ENCODE measurements at regions not wholly inside any gene's neighbourhood (a gene's known extent, or its start where the extent isn't known, plus 50 kb on each side); places are given as distances from the start of the nearest gene placed in this dataset.

DNA sequence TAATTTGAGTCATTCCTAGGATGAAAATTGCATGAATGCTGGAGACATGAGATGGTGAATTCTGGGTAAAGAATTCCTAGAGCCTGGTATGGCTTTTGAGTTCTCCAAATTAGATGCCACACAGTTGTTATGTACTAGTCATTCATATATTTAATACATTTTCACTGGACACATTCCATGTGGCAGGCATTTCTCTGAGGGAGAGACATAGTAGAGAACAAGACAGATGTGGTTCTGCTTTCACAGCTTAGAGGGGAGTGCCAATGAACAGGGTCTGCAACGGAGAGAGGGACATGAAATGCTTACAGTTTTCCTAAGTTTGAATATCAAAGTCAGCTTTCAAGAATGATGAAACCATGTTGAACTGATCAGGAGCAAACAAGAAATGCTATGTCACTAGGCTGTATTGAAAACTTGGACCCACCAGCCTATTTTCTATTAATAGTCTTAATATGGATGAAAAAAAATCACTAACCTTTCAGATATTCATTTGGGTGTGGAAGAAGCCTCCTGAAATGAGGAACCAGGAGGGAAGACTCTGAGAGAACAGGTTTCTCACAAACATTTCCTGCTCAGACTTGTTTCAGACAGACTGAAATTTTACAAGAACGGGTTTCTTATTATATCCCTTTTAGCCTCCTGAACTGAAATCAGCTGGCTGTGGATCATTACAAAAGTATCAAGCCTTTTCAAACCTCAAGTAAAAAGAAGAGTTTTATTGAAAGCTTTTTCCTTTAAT lies 276.0 kb upstream of the TET2 start:
- Mint-ChIP-seq H3K27me3 (peaks cover 0 to 42% (median 11%) of the 10 kb centered on the region in 5 donors), H3K9me3 (peaks cover 0 to 3% (median 0%) of the 10 kb centered on the region in 11 donors), H3K36me3 (no peaks in the 10 kb centered on the region), H3K4me1 (peaks cover 0 to 1% (median 0%) of the 10 kb centered on the region in 7 donors), H3K4me3 (no peak overlapping the region), H3K27ac (no peak overlapping the region)
- H3K27ac ChIP-seq (ENCODE audit: low read depth, low read length): no peak overlapping the region
- POLR2A ChIA-PET: no interaction called here
- H3K4me3 ChIP-seq (ENCODE audit: low read length): no peak overlapping the region
- H3K9me3 ChIP-seq (ENCODE audit: control insufficient read depth in 2 of 3, low read length in 3 of 3): no peaks in the 10 kb centered on the region
- no peak for ATAC-seq
- no peak for DNase-seq
- no peaks in the 10 kb centered on the region for H3K4me1 ChIP-seq (ENCODE audit: control insufficient read depth in 2 of 2, insufficient read depth in 2 of 2, low read length in 2 of 2)
- CTCF ChIA-PET: no interaction called here
- H3K36me3 ChIP-seq (ENCODE audit: control insufficient read depth in 2 of 3, insufficient read depth in 3 of 3, low read length in 3 of 3): no peaks in the 10 kb centered on the region
- intact Hi-C loops (cut with micrococcal nuclease): no loop called here
- no peaks in the 10 kb centered on the region for H3K27me3 ChIP-seq (ENCODE audit: control insufficient read depth in 2 of 2, insufficient read depth in 2 of 2, low read length in 2 of 2)

DNA sequence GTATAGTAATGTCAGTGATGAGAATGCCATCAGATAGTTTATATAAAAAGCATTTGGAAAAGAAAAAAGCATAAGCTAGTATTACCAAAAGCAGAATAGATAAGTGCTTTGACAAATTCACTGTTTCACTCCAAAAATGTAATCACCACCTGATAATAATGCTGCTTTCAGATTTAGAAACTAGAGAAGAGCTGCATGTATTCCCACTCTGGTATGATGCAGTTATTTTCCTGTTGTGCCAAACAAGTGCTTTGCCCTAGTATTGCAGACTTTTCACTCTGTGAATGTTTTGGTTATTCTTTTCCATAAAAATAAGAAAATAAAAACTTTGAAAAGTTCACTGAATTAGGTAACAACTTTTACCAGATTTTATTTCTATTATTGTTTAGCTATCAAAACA lies 267.7 kb upstream of the TET2 start:
- no peak for ATAC-seq
- Histone ChIP-seq H3K4me3 (ENCODE audit: low read length) (no peak overlapping the region), H3K27me3 (ENCODE audit: control insufficient read depth in 2 of 2, insufficient read depth in 2 of 2, low read length in 2 of 2) (no peaks in the 10 kb centered on the region), H3K4me1 (ENCODE audit: control insufficient read depth in 2 of 2, insufficient read depth in 2 of 2, low read length in 2 of 2) (no peaks in the 10 kb centered on the region), H3K27ac (ENCODE audit: low read depth, low read length) (no peak overlapping the region), H3K9me3 (ENCODE audit: control insufficient read depth in 2 of 3, low read length in 3 of 3) (no peaks in the 10 kb centered on the region), H3K36me3 (ENCODE audit: control insufficient read depth in 2 of 3, insufficient read depth in 3 of 3, low read length in 3 of 3) (no peaks in the 10 kb centered on the region)
- Mint-ChIP-seq H3K36me3 (peaks cover 0 to 3% (median 0%) of the 10 kb centered on the region in 5 donors), H3K4me3 (no peak overlapping the region), H3K9me3 (no peaks in the 10 kb centered on the region), H3K4me1 (peaks cover 0 to 24% (median 3%) of the 10 kb centered on the region in 7 donors), H3K27ac (no peak overlapping the region), H3K27me3 (peaks cover 0 to 37% (median 0%) of the 10 kb centered on the region in 5 donors)
- DNase-seq: no peak
- CTCF ChIA-PET: no interaction called here
- intact Hi-C loops (cut with micrococcal nuclease): no loop called here
- POLR2A ChIA-PET: no interaction called here

DNA sequence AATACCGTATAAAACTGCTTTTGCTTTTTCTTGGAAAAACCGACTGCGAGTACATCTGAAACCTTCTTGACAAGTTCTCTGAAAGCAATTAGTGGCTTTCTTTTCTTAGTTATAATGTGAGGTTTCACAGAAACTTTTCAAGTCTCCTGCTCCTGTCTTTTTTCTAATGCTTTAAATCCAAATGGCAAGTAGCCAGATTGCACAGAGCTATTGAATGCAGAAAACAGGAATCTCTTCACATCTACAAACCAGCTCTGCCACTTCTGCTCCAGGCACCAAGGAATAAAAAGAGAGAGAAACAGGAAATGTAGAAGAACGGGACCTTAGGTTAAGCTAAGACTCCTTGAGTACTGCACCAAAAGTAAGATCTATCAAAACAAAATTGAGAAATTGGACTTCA lies 267.3 kb upstream of the TET2 start:
- H3K27me3 Mint-ChIP-seq: peaks cover 0 to 37% (median 0%) of the 10 kb centered on the region in 5 donors

DNA sequence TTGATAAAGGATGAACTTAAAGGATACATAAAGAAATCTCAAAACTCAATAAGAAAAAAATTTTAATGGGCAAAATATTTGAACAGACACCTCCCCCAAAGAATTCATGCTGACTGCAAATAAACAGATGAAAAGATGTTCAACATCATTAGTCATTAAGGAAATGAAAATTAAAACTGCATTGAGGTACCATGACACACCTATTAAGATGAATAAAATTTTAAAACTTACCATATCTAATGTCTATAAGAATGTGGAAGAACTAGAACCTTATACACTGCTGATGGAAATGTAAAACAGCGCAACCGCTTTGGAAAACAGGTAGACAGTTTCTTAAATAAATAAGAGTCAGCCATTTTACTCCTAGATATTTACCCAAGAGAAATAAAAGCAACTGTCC lies 266.8 kb upstream of the TET2 start:
- H3K27me3 ChIP-seq (ENCODE audit: control insufficient read depth in 2 of 2, insufficient read depth in 2 of 2, low read length in 2 of 2): no peaks in the 10 kb centered on the region
- Mint-ChIP-seq H3K27ac (no peak overlapping the region), H3K9me3 (peaks cover 0 to 4% (median 0%) of the 10 kb centered on the region in 11 donors), H3K27me3 (peaks cover 0 to 40% (median 4%) of the 10 kb centered on the region in 5 donors), H3K4me1 (peaks cover 0 to 24% (median 3%) of the 10 kb centered on the region in 7 donors), H3K4me3 (no peak overlapping the region), H3K36me3 (peaks cover 0 to 3% (median 0%) of the 10 kb centered on the region in 5 donors)
- H3K4me1 ChIP-seq (ENCODE audit: control insufficient read depth in 2 of 2, insufficient read depth in 2 of 2, low read length in 2 of 2): no peaks in the 10 kb centered on the region
- DNase-seq: no peak
- H3K27ac ChIP-seq (ENCODE audit: low read depth, low read length): no peak overlapping the region
- no peaks in the 10 kb centered on the region for H3K9me3 ChIP-seq (ENCODE audit: control insufficient read depth in 2 of 3, low read length in 3 of 3)
- intact Hi-C loops (cut with micrococcal nuclease): no loop called here
- CTCF ChIA-PET: no interaction called here
- ATAC-seq: no peak
- H3K36me3 ChIP-seq (ENCODE audit: control insufficient read depth in 2 of 3, insufficient read depth in 3 of 3, low read length in 3 of 3): no peaks in the 10 kb centered on the region
- POLR2A ChIA-PET: no interaction called here
- H3K4me3 ChIP-seq (ENCODE audit: low read length): no peak overlapping the region

More for the DNA sequence above, 267.3 kb upstream of the TET2 start:
- ATAC-seq (no peak), DNase-seq (no peak)
- Mint-ChIP-seq H3K9me3 (peaks cover 0 to 3% (median 0%) of the 10 kb centered on the region in 11 donors), H3K4me3 (peak overlapping the region in 2 of 10 donors; percentile 30 to 72), H3K27ac (peak overlapping the region in 1 of 9 donors; percentile 35), H3K4me1 (peaks cover 0 to 24% (median 3%) of the 10 kb centered on the region in 7 donors), H3K36me3 (peaks cover 0 to 3% (median 0%) of the 10 kb centered on the region in 5 donors)
- Histone ChIP-seq H3K4me1 (ENCODE audit: control insufficient read depth in 2 of 2, insufficient read depth in 2 of 2, low read length in 2 of 2) (no peaks in the 10 kb centered on the region), H3K27me3 (ENCODE audit: control insufficient read depth in 2 of 2, insufficient read depth in 2 of 2, low read length in 2 of 2) (no peaks in the 10 kb centered on the region), H3K9me3 (ENCODE audit: control insufficient read depth in 2 of 3, low read length in 3 of 3) (no peaks in the 10 kb centered on the region), H3K27ac (ENCODE audit: low read depth, low read length) (no peak overlapping the region), H3K36me3 (ENCODE audit: control insufficient read depth in 2 of 3, insufficient read depth in 3 of 3, low read length in 3 of 3) (no peaks in the 10 kb centered on the region), H3K4me3 (ENCODE audit: low read length) (no peak overlapping the region)
- CTCF ChIA-PET: no interaction called here
- intact Hi-C loops (cut with micrococcal nuclease): no loop called here
- POLR2A ChIA-PET: no interaction called here

DNA sequence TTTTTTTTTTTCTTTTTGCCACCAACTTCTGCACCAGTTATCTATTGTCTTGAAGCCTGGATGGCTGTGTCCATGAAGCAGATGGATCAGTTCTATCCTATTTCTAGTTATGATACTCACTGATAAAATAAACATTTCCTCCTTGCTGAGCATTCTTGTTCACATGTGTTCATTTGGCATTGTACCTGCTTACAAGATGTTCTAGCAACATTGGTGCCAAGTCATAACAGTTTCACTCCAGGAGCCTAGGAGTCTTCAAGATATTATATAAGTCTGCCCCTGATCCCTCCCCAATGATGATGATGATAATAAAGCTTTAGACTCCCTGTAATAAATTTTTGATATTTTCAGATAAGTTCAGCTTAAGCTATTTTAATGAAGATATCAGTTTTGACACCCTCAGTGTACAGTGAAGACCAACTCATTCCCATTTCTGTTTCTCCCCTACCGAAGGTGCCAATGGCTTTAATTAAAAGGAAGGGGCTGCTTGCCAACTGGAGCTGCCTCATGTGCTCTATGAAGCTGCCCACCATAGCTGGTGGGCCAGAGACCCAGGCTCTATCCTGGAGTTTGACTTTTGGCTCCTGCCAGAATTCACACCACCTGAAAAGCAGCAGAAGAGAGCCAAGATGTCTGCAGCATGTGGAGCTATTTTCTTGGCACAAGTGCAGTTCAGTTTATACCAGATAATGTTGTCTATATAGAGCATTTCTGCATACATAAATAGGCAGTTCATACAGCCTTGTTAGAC lies 265.4 kb upstream of the TET2 start:
- Histone ChIP-seq H3K4me1 (ENCODE audit: control insufficient read depth in 2 of 2, insufficient read depth in 2 of 2, low read length in 2 of 2) (no peaks in the 10 kb centered on the region), H3K9me3 (ENCODE audit: control insufficient read depth in 2 of 3, low read length in 3 of 3) (no peaks in the 10 kb centered on the region), H3K27me3 (ENCODE audit: control insufficient read depth in 2 of 2, insufficient read depth in 2 of 2, low read length in 2 of 2) (no peaks in the 10 kb centered on the region), H3K4me3 (ENCODE audit: low read length) (no peak overlapping the region), H3K36me3 (ENCODE audit: control insufficient read depth in 2 of 3, insufficient read depth in 3 of 3, low read length in 3 of 3) (no peaks in the 10 kb centered on the region), H3K27ac (ENCODE audit: low read depth, low read length) (no peak overlapping the region)
- H3K4me3 Mint-ChIP-seq: no peak overlapping the region
- peaks cover 0 to 3% (median 0%) of the 10 kb centered on the region in 5 donors for H3K36me3 Mint-ChIP-seq
- intact Hi-C loops (cut with micrococcal nuclease): no loop called here
- ChIA-PET POLR2A (interaction anchor here (0.7 kb wide), 1 partner anchor 36 kb away, joined by 3 read pairs; no protein-coding TSS in a partner anchor), CTCF (no interaction called here)
- H3K27me3 Mint-ChIP-seq: peaks cover 0 to 37% (median 4%) of the 10 kb centered on the region in 5 donors
- H3K4me1 Mint-ChIP-seq: peaks cover 0 to 24% (median 3%) of the 10 kb centered on the region in 7 donors
- no peak overlapping the region for H3K27ac Mint-ChIP-seq
- H3K9me3 Mint-ChIP-seq: peaks cover 0 to 5% (median 0%) of the 10 kb centered on the region in 11 donors
- no peak for ATAC-seq
- no peak for DNase-seq

DNA sequence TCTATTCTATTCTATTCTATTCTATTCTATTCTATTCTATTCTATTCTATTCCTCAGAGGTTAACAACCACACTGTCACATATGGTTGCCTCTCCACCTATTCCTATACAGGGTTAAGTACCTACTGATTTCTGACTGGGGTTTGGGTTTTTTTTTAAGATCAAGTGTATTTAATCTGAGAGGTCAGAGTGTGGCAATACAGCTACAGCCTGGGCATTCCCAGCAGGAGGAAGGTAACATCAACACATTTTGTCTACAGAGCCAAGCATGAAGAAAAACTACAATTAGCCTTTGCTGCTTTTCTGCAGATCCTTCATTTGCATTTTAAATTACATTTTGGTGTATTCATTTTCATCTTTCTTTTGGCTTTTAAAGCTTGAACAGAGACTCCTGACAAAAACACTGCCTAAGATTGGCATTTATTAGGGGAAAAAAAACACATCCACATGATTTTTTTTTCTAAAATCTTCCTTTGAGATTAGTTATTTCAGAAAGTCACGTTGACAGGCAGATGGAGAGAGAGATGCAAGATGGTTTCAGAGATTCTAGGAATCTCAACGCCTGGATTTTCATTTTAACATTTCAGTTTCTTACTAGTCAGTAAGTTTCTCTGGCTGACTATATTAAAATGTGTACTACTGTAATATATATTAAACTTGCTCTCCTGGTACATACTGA lies 255.9 kb upstream of the TET2 start:
- H3K4me1 Mint-ChIP-seq: peaks cover 0 to 5% (median 0%) of the 10 kb centered on the region in 7 donors

More for the DNA sequence above, 255.9 kb upstream of the TET2 start:
- Histone ChIP-seq H3K27me3 (ENCODE audit: control insufficient read depth in 2 of 2, insufficient read depth in 2 of 2, low read length in 2 of 2) (no peaks in the 10 kb centered on the region), H3K36me3 (ENCODE audit: control insufficient read depth in 2 of 3, insufficient read depth in 3 of 3, low read length in 3 of 3) (no peaks in the 10 kb centered on the region), H3K9me3 (ENCODE audit: control insufficient read depth in 2 of 3, low read length in 3 of 3) (no peaks in the 10 kb centered on the region), H3K4me1 (ENCODE audit: control insufficient read depth in 2 of 2, insufficient read depth in 2 of 2, low read length in 2 of 2) (no peaks in the 10 kb centered on the region), H3K4me3 (ENCODE audit: low read length) (no peak overlapping the region), H3K27ac (ENCODE audit: low read depth, low read length) (no peak overlapping the region)
- H3K9me3 Mint-ChIP-seq: peaks cover 0 to 13% (median 0%) of the 10 kb centered on the region in 11 donors
- no peak for ATAC-seq
- H3K27ac Mint-ChIP-seq: no peak overlapping the region
- no peak overlapping the region for H3K4me3 Mint-ChIP-seq
- peaks cover 0 to 9% (median 0%) of the 10 kb centered on the region in 5 donors for H3K27me3 Mint-ChIP-seq
- H3K36me3 Mint-ChIP-seq: no peaks in the 10 kb centered on the region
- ChIA-PET POLR2A (no interaction called here), CTCF (no interaction called here)
- no peak for DNase-seq
- intact Hi-C loops (cut with micrococcal nuclease): no loop called here

Measured in naive thymus-derived CD4-positive, alpha-beta T cell (primary cell).